ENCODE measurements at regions not wholly inside any gene's neighbourhood (a gene's known extent, or its start where the extent isn't known, plus 50 kb on each side); places are given as distances from the start of the nearest gene placed in this dataset.

GRCh38 chr14:42944284-42944683 lies 1337.6 kb downstream of the LRFN5 start:
- no peaks in the 10 kb centered on the region for H3K27me3 ChIP-seq (ENCODE audit: insufficient read depth)
- no peaks in the 10 kb centered on the region for H3K9me2 ChIP-seq
- no peaks in the 10 kb centered on the region for H3F3A ChIP-seq (replicated peaks; ENCODE audit: insufficient read depth)
- no peaks in the 10 kb centered on the region for H4K20me1 ChIP-seq (ENCODE audit: insufficient read depth)
- no peak overlapping the region for H3K4me2 ChIP-seq
- no peak for DNase-seq
- 7% methylated on average over 2 of the region's 2 CpGs for WGBS (ENCODE audit: low lambda C conversion rate)
- no peak overlapping the region for H3K27ac ChIP-seq (ENCODE audit: low read depth in 2 of 2, low read length in 1 of 2)
- H3K9ac ChIP-seq = no peak overlapping the region
- H3K4me1 ChIP-seq (ENCODE audit: control insufficient read depth in 1 of 2, insufficient read depth in 2 of 2, low read depth in 1 of 2, low read length in 1 of 2) = no peaks in the 10 kb centered on the region
- H3K36me3 ChIP-seq (replicated peaks in 1 of 2; ENCODE audit: control insufficient read depth in 1 of 2, insufficient read depth in 2 of 2, low read length in 1 of 2) = no peaks in the 10 kb centered on the region
- ChIA-PET CTCF (no interaction called here), POLR2A (no interaction called here)
- no peak for TF ChIP-seq TAF1 (IDR thresholded peaks at IDR 0.05; ENCODE audit: borderline replicate concordance, low read depth, low read length)
- no peak for TF ChIP-seq POLR2AphosphoS5 (IDR thresholded peaks at IDR 0.05; ENCODE audit: low read depth, low read length)
- no peaks in the 10 kb centered on the region for H3K9me3 ChIP-seq
- no peak overlapping the region for H2AFZ ChIP-seq (ENCODE audit: low read depth)
- H3K4me3 ChIP-seq (ENCODE audit: low read depth in 2 of 2, low read length in 1 of 2) = no peak overlapping the region
- H3K79me2 ChIP-seq (ENCODE audit: insufficient read depth) = no peaks in the 10 kb centered on the region

DNA sequence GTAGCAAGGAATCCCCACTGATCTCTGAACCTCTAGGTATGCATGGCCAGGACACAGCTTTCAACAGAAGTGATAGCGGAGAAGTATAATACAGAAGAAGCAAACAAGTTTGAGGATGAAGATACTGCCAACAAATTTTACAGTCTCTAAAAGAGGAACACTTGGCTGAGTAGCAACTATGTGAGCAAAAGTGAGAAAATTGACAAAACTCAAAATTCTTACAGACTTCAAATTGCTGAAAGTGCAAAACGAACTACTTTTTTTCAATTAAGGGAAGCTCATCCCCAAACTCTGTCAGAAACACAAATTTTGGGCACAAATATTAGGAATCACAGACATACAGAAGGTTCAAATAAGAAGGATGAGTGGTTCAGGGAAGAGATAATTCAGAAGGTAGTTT lies 1324.6 kb downstream of the LRFN5 start:
- ChIA-PET CTCF (no interaction called here), POLR2A (no interaction called here)
- no peak overlapping the region for H3K4me2 ChIP-seq
- H3K27ac ChIP-seq (ENCODE audit: low read depth in 2 of 2, low read length in 1 of 2) = no peak overlapping the region
- no peaks in the 10 kb centered on the region for H3F3A ChIP-seq (replicated peaks; ENCODE audit: insufficient read depth)
- no peaks in the 10 kb centered on the region for H3K9me2 ChIP-seq
- no peak overlapping the region for H2AFZ ChIP-seq (ENCODE audit: low read depth)
- no peak for TF ChIP-seq RFX5 (IDR thresholded peaks at IDR 0.05; ENCODE audit: low read length)
- no peak for TF ChIP-seq TEAD4 (IDR thresholded peaks at IDR 0.05; ENCODE audit: borderline replicate concordance, insufficient read depth)
- TF ChIP-seq MAX (IDR thresholded peaks at IDR 0.05; ENCODE audit: low read depth) = no peak
- no peak for TF ChIP-seq FOXM1 (IDR thresholded peaks at IDR 0.05; ENCODE audit: low read depth)
- no peak for TF ChIP-seq EZH2phosphoT487 (IDR thresholded peaks at IDR 0.05; ENCODE audit: borderline replicate concordance, low read depth)
- no peak for TF ChIP-seq TCF12 (IDR thresholded peaks at IDR 0.05)
- no peak for TF ChIP-seq REST (IDR thresholded peaks at IDR 0.05; ENCODE audit: low read depth, low read length)
- no peak for TF ChIP-seq TAF1 (IDR thresholded peaks at IDR 0.05; ENCODE audit: borderline replicate concordance, low read depth, low read length)
- TF ChIP-seq FOXJ3 (CRISPR knock-in tag; IDR thresholded peaks at IDR 0.05) = no peak
- TF ChIP-seq FOSL2 (IDR thresholded peaks at IDR 0.05; ENCODE audit: borderline replicate concordance, low read depth) = no peak
- H3K9me3 ChIP-seq = no peaks in the 10 kb centered on the region
- H3K4me1 ChIP-seq (ENCODE audit: control insufficient read depth in 1 of 2, insufficient read depth in 2 of 2, low read depth in 1 of 2, low read length in 1 of 2) = no peaks in the 10 kb centered on the region
- H3K36me3 ChIP-seq (replicated peaks in 1 of 2; ENCODE audit: control insufficient read depth in 1 of 2, insufficient read depth in 2 of 2, low read length in 1 of 2) = no peaks in the 10 kb centered on the region
- H3K4me3 ChIP-seq (ENCODE audit: low read depth in 2 of 2, low read length in 1 of 2) = no peak overlapping the region
- H4K20me1 ChIP-seq (ENCODE audit: insufficient read depth) = no peaks in the 10 kb centered on the region
- DNase-seq = no peak
- H3K79me2 ChIP-seq (ENCODE audit: insufficient read depth) = no peaks in the 10 kb centered on the region
- 28% methylated on average over 2 of the region's 2 CpGs for WGBS (ENCODE audit: low lambda C conversion rate)
- no peak overlapping the region for H3K9ac ChIP-seq
- no peaks in the 10 kb centered on the region for H3K27me3 ChIP-seq (ENCODE audit: insufficient read depth)

Data from SK-N-SH (cell line).